Astrocyte of the spinal cord (primary cell): ENCODE measurements at regions not wholly inside any gene's neighbourhood (a gene's known extent, or its start where the extent isn't known, plus 50 kb on each side); places are given as distances from the start of the nearest gene placed in this dataset.

Experiments
- DNase-seq: peaks from one replicate; pipeline ENCODE4 v3.0.0; 2011; ENCODE audit warnings: low read depth, low spot score
- H3K4me3 ChIP-seq: 2 replicates; pipeline ENCODE4 v1.5.1; 2011; ENCODE audit warnings: low read depth, mild to moderate bottlenecking, low read length, moderate library complexity
- CTCF ChIP-seq: IDR thresholded peaks from 2 replicates; pipeline ENCODE4 v1.5.1; 2012; ENCODE audit warnings: low read depth, mild to moderate bottlenecking, low read length, inconsistent platforms
- in situ Hi-C: cut with HindIII; loops from 2 replicates; pipeline ENCODE4 v1.10.0; 2017; ENCODE audit warnings: low sequenced_read_pairs

- in situ Hi-C loops = no loop called here
- no peak overlapping the region for H3K4me3 ChIP-seq
- no peak for TF ChIP-seq CTCF
- DNase-seq = no peak
Observed at GRCh38 chr9:2493109-2493508, 128.5 kb upstream of the VLDLR start.

GRCh38 chr9:2493529-2493928 lies 128.1 kb upstream of the VLDLR start:
- no peak for DNase-seq
- no peak for TF ChIP-seq CTCF
- no peak overlapping the region for H3K4me3 ChIP-seq
- in situ Hi-C loops = no loop called here

GRCh38 chr9:2494562-2494961 lies 127.0 kb upstream of the VLDLR start:
- DNase-seq = peak; percentile 68
- no peak for TF ChIP-seq CTCF
- no peak overlapping the region for H3K4me3 ChIP-seq
- in situ Hi-C loops = no loop called here

GRCh38 chr9:2495221-2496005 lies 126.2 kb upstream of the VLDLR start:
- no peak for TF ChIP-seq CTCF
- in situ Hi-C loops = no loop called here
- no peak for DNase-seq
- no peak overlapping the region for H3K4me3 ChIP-seq

GRCh38 chr9:2496169-2496568 lies 125.4 kb upstream of the VLDLR start:
- H3K4me3 ChIP-seq = no peak overlapping the region
- no peak for DNase-seq
- TF ChIP-seq CTCF = no peak
- in situ Hi-C loops = no loop called here

GRCh38 chr9:2496934-2497333 lies 124.7 kb upstream of the VLDLR start:
- no peak for DNase-seq
- no peak for TF ChIP-seq CTCF
- H3K4me3 ChIP-seq = no peak overlapping the region
- in situ Hi-C loops = no loop called here
